Stomach (tissue), 4 donors: ENCODE measurements at regions not wholly inside any gene's neighbourhood (a gene's known extent, or its start where the extent isn't known, plus 50 kb on each side); places are given as distances from the start of the nearest gene placed in this dataset.

Experiments used
- POLR2A ChIP-seq, 4 donors: fragments of 450-650 bp; IDR thresholded peaks; one replicate each; pipeline ENCODE4 v1.6.1; 2016; ENCODE audit warnings: antibody characterized with exemption in 4 of 4, control low read depth in 2 of 4, mild to moderate bottlenecking in 1 of 4, moderate library complexity in 1 of 4
- POLR2AphosphoS5 ChIP-seq, 3 donors: sonication (generic); formaldehyde crosslinking; IDR thresholded peaks; one replicate each; pipeline ENCODE4 v1.6.1; 2016; ENCODE audit warnings: antibody characterized with exemption in 3 of 3
- TF ChIP-seq, protein P1 (sequence below), 7 experiments: fragments of 450-650 bp in 4 of 7; fragments of 200-600 bp in 3 of 7; sonication (generic) in 3 of 7; IDR thresholded peaks; one replicate each; pipeline ENCODE4 v1.5.1; 2016 to 2019; ENCODE audit warnings: antibody characterized with exemption in 7 of 7, control low read depth in 2 of 7, mild to moderate bottlenecking in 1 of 7

DNA sequence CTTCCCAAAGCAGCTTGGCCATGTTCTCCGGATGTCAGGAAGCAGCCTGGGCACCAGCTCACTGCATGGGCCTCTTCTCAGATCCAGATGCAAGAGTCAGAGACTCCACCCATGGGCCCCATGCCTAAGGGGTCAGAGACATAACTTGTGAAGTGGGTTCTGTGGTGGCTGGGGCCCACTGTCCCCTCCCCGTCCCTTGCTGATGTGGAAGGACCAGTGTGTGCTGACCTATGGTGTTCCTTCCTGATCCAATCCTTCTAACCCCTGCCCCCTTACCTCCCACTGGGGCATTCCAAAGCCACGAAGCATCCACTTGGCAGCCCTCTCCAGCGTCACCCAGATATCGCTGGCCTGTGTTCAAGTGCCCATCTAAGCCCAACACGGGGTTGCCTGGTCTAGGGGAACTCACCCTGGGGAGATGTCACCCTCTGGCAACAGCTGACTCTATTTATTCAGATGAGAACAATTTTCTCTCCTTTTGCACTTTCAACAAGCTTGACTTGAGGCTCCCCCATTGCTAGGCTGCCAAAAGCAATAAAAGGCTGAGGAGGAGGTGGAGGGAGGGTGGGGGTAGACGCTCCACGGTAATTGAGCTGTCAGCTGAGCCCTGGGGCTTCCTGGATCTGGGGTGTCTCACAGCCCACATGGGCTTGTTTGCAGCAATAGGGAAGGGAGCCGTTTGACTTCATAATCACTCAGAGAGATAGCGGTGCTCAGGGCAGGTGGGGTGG, 158.5 kb downstream of the ADAMTS15 start:
- TF ChIP-seq, protein P1, sequence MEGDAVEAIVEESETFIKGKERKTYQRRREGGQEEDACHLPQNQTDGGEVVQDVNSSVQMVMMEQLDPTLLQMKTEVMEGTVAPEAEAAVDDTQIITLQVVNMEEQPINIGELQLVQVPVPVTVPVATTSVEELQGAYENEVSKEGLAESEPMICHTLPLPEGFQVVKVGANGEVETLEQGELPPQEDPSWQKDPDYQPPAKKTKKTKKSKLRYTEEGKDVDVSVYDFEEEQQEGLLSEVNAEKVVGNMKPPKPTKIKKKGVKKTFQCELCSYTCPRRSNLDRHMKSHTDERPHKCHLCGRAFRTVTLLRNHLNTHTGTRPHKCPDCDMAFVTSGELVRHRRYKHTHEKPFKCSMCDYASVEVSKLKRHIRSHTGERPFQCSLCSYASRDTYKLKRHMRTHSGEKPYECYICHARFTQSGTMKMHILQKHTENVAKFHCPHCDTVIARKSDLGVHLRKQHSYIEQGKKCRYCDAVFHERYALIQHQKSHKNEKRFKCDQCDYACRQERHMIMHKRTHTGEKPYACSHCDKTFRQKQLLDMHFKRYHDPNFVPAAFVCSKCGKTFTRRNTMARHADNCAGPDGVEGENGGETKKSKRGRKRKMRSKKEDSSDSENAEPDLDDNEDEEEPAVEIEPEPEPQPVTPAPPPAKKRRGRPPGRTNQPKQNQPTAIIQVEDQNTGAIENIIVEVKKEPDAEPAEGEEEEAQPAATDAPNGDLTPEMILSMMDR (IDR thresholded peaks at IDR 0.05): no peak
- no peak for TF ChIP-seq POLR2A (IDR thresholded peaks at IDR 0.05)
- no peak for TF ChIP-seq POLR2AphosphoS5 (IDR thresholded peaks at IDR 0.05)
